Stimulated activated CD8-positive, alpha-beta memory T cell treated with anti-CD3 and anti-CD28 coated beads, Interleukin-7, amount 100 ng/mL, for 48 hours (primary cell): ENCODE measurements at regions not wholly inside any gene's neighbourhood (a gene's known extent, or its start where the extent isn't known, plus 50 kb on each side); places are given as distances from the start of the nearest gene placed in this dataset.

Experiments used
- DNase-seq, 2 donors: peaks; one replicate each; pipeline ENCODE4 v3.0.0-alpha.2; 2020; ENCODE audit warnings: low read depth in 1 of 2; ENCODE audit errors: extremely low read depth in 1 of 2

DNA sequence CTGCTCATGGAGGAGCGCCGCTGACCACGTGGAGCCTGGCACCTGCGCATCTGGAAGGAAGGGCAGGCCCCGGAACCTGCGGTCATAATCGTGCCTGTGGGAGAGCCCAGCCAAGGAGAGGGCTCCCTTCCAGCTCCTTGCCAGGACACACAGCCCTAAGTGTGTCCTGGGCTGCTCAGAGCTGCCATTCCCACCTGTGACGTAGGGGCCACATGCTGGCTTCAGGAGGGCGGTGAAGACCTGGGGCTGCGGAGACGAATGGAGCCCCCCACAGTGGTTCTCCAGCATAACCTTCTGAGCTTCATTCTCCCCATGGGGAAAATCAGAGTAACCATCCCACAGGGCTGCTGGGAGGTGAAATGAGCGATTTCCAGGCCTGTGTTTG lies 127.6 kb upstream of the CHST15 start:
- no peak for DNase-seq

DNA sequence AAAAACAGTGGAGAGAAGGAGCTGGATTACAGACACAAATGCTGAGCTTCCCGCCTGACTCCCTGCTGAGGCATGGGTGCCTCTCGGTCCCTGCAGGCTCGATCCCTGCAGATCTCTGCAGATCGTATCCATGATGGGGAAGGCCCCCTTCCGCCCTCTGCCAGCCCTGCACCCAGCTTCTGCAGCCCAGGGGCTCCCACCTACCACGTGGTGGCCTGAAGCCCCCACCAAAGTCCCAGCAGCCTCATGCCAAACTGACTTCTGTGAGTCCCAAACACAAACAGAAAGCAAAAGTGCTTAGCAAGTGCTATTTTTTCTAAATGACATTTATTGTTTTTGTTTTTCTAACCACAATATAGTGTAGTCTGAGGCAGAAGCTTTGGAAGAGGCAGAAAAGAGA lies 127.1 kb upstream of the CHST15 start:
- no peak for DNase-seq

DNA sequence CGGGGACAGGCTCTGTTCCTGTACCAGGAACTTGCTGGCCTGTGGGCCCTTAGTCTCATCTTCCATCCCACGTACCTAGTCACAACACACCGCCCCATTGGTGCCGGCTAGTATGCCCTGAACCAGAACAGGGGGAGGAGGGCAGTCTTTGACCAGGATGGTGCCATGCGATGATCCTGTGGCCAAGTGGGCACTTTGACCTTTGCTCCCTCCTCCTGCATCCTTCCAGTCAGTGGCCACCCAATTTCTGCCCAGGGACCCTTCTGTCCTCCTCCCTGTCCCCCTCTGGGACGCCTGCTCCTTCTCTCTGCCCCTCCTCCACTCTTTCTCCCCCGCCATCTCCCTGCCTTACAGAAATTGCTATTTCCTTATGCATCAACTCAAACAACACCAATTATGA lies 126.3 kb upstream of the CHST15 start:
- no peak for DNase-seq

DNA sequence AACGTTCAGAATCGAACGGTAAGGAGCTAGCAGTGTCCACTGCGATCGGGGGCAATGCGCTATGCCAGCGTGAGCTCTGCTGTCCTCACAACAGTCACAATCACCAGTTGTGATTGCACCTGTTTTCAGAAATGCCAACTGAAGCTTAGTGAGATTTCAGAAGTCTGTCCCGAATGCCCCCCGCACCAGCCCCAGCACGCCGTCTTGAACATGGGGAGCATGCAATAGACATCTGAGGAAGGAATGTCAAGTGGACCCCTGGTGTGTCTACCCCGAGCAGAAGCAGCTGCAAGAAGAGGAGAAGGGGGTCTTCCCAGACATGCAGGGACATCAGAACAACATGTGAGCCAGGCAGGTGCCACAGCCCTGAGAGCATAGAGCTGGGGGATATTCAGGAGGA lies 125.7 kb upstream of the CHST15 start:
- no peak for DNase-seq

DNA sequence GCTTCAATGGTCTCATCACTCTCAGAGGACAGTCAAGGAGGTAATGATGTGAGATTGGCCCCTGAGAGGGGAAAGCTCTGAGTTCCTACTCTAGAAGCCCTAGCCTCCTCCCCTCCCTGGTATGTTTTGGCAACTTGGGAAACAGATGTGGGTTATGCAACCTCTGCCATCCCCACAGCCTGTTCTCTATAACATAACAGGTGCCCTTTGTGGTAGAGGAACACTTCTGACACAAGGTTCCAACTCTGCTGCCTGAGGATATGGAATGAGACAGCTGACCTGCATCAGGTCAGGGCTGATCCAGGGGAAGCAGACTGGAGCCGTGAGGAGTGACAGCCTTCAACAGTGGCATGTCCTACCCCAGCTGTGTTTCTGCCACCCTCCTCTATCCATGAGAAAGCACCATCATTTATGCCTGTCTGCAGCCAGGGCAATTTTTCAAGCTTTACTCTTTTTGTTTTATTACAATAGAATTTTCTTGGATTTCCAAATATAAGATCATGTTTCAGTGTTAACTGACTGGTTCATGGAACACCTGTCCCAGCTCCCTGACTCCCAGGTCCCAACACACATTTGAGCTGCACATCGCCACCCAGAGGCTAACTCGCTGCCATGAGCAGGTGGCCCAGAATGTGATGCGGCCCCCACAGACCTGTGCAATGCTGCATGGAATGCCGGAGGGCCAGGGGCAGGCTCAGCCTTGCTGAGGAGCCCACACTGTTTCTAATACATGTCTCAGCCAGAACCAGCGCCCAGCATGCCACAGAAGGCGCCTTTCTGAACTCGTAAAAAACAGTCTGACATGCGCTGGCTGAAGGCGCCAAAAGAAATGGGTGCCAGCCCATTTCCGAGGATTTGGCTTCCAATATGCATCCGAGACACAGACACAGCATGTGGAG lies 124.8 kb upstream of the CHST15 start:
- no peak for DNase-seq

DNA sequence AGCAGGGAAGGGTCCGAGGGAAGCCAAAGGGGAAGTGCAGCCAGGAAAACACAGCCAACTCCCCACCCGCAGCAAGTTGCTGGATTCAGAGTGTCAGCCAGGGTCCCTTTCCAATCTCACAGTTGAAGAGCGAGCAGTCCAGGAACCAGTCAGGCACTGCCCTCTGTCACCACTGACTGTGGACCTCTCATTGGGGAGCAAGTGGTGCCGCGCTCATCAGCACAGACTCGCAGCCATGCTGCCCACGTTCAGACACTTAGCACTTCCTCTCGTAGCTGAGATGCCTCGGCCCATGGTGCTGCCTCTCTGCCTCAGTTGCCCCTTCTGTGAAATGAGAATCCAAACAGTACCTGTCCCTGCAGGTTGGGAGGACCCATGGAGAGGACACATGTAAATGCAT lies 123.6 kb upstream of the CHST15 start:
- DNase-seq: no peak

DNA sequence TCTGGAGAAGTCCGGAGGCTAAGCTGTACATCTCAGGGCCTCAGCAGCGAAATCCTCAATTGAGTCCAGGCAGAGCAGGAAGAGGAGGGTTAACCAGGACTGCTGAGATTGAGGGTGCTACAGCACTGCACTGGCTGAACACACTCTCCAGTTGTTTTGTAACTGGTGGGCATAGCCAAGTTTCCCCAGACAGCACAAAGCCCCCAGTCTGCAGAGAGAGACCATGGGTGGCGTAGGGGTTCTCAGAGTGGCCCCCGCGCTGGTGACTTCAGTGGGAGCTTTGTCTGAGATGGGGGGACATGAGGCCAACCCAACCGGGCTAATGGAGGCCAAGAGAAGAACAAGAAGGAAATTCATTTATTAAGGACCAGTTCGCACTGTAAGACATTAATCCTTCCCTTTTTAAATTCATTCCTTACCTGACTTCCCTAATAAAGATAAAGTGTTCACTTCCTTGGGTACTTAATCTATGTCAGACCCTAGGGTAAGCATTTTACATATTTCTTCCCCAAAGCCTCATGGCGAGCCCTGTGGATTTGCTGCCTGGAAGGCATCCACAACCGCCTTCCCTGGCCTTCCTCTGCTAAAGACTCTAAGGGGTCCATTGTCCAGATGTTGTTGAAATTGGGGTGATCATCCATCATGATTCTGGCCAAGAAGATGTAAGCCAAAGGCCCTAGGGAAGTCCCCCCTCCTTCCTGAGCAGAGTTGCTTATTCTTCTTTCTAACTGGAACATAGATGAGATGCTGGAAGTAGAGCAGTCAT lies 121.4 kb upstream of the CHST15 start:
- DNase-seq: no peak

DNA sequence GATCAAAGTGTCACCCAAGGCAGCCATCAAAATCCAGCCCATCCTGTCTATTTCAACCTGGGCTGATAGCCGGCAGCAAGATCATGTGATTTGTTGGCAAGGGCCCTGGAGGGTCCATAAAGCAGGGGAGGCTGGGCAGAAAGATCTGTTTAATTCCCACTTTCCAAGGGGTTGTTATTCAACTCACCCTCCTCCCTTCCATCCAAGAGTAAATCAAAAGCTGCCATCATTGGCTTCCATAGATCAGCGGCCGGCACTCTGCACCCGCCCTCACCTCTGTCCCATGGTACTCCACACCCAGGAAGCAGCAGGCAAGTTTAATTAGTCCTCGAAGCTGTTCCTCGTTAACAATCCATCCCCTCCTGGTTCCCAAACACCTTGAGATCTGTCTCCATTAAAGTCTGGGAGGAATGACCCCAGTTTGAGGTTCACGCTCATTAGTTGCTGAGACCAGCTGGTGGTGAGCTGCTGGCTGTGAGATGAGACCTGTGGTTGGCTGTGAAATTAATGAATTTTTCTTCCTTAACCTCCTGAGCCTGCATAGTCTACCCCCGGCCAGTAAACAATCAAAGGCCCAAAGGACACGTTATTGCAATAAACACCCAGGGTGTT lies 120.6 kb upstream of the CHST15 start:
- no peak for DNase-seq

DNA sequence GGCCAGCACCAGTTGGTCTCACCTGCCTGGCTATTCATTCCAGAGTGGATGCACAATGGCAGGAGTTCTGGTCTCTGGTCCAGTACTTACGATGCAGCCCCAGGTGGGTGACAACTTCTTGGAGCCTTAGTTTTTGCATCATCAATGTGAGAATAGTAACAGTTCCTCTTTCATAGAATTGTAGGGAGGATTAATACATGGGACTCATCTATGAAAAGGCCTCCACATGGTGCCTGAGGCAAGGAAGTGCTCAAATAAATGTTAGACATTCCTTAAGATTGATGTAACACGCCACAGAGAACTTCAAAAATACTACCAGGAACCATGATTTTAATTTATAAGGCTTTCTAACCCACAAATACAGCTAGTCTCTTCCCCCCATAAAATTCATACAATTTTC lies 120.1 kb upstream of the CHST15 start:
- DNase-seq: no peak

DNA sequence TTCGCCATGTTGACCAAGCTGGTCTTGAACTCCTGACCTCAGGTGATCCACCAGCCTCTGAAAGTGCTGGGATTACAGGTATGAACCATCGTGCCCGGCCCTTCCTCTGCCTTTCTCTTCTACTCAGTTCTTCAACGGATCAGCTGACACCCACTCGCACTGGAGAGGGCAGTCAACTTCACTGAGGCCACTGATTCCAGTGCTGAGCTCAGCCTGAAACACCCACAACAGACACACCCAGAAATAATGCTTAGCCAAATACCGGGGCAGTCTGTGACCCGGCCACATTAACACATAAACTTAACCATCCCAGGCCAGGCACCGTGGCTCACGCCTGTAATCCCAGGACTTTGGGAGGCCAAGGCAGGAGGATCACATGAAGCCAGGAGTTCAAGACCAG lies 119.3 kb upstream of the CHST15 start:
- DNase-seq: no peak

DNA sequence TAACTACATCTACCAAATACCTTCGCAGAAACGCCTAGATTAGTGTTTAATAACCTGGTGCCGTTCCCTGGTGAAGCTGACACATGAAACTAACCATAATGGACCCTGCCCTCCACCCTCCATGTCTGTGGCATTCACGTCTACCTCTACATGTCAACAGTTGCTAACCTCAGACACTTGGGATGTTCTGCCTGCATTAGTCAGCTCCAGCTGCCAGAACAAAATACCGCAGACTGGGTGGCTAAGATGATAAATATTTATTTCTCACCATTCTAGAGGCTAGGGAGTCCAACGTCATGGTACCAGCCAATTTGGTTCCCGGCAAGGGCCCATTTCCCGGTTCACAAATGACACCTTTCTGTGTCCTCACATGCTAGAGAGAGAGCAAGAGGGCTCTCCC lies 118.5 kb upstream of the CHST15 start:
- DNase-seq: no peak

DNA sequence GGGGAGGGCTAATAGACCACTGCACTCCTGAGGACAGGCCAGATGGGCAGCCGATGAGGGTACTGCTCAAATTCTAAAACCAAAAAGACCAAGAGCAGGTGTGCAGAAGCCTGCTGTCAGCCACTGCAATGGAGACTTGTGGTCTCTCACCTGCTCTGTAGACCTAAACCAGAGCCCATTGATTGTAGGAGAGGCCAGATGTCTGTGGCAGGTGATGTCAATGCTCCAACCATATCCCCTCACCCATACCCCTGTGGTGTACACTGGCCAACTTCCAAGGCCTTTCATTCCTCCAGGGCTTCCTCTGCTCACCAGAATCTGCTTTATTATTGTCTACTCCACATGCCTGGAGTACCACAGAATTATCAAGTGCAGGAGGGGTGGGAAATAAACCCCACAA lies 116.9 kb upstream of the CHST15 start:
- DNase-seq: no peak

DNA sequence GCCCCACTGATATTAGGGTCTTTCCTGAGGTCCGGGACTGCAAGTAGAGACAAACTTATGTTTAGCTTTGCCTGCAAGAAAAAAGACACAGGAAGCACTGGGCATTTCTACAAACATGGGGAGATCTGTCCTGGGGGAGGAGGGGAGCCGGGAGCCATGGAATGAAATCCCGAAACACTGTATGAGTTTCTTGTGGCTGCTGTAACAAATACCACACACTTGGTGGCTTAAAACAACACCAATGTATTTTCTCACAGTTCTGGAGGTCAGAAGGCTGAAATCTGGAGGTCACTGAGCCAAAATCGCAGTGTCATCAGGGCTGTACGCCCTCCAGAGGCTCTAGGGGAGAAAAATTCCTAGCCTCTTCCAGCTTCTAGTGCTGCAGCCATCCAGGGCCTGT lies 114.0 kb upstream of the CHST15 start:
- DNase-seq: no peak

DNA sequence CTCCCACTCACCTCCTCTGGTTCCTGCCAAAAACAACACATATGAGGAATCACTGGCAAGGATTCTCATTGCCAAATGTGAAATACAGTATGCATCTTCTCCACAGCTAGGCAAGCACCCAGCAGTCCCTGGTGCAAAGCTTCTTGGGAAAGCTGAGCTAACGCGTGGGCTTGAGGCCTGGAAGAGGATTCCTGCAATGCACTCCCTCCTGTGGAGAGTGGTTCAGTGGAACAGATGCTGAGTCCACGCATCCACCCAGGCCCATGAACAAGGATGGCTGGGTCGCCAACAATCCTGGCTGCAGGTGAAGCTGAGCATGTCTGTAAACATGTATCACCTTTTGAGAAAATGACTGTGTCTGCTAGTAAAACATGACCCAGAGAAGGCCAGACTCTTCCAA lies 113.2 kb upstream of the CHST15 start:
- DNase-seq: no peak

DNA sequence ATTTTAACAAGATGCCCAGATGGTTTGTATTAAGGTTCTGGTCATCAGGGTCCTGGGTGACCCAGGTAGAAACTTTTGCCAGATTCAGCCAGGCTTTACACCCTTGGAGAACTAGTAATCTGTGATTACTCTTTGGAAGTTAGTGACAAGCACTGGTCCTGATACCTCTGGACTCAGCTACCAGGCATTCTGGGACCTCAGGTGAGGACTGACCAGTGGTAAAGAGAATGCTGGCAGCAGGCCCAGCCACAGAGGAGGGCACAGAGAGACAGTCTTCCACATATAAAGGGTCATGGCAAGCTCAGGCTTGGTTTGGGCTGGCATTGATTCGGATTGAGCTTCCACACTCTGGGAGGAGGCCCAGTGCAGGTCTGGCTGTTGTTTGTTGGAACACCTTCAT lies 112.0 kb upstream of the CHST15 start:
- DNase-seq: no peak

DNA sequence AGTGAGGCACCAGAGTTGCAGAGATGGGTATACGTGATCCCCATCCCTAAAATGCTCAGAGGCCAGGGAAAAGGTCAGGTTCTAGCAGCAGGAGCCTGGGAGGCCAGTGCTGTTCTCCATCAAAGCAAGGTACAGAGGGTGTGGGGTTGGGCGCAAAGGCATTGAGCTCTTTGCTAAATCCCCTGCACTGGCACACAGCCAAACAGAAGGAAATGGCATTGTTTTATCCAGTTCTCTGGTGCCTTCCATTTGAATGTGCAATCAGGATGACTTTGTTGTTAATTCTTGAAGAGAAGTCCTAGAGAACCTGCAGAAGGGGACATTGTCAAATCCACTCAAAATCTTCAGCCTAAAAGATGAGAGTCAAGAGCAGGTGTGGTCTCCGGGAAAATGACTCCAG lies 111.3 kb upstream of the CHST15 start:
- no peak for DNase-seq

DNA sequence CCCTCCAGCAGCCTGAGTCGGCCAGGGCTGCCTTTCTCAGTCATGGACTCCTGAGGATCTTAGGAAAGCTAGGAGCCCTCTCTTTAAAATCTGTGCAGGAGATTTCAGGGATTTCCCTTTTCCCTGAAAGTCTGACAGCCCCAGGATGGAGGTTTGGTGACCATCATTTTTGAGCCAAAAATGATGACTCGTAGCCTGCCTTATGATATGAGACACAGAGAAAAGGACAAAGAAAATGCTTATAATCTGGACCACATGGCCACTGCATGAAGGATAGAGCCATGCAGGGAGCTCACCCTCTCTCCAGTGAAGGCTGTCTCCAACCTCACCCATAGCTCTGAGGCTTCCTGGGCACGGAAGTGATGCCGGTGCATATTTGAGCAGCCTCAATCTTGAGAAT lies 106.6 kb upstream of the CHST15 start:
- no peak for DNase-seq

DNA sequence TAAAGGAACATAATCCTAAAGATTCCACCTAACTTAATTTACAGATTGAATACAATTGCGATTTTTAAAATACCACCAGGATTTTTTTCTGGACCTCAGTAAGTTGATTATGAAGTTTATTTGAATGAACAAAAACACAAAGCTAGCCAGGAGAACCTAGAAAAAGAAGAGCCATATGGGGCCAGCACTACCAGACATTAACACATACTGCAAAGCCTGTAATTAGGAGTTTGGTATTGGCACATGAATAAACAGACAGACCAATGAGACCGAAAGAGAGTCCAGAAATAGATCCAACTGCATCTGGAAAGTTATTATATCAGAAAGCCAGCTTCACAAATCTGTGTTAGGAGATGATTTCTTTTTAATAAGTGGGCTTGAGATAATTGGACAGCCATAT lies 105.5 kb upstream of the CHST15 start:
- DNase-seq: no peak

DNA sequence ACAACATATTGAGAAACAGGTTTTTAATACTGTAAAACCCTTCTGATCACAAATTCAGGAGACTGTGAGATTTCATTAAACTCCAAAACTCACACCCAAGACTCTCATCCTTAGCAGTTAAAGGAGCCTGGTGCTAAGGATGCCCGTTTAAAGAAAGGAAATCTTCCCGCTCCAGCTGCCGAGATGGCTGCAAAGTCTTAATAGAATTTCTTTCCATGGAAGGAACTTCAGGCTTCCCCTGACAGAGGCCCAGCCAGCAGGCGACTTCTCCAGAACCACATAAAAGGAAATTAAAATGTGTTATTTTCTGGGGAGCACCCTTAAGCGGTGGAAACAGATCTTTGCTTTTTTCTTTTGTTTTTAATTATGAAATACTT lies 104.7 kb upstream of the CHST15 start:
- DNase-seq: no peak

DNA sequence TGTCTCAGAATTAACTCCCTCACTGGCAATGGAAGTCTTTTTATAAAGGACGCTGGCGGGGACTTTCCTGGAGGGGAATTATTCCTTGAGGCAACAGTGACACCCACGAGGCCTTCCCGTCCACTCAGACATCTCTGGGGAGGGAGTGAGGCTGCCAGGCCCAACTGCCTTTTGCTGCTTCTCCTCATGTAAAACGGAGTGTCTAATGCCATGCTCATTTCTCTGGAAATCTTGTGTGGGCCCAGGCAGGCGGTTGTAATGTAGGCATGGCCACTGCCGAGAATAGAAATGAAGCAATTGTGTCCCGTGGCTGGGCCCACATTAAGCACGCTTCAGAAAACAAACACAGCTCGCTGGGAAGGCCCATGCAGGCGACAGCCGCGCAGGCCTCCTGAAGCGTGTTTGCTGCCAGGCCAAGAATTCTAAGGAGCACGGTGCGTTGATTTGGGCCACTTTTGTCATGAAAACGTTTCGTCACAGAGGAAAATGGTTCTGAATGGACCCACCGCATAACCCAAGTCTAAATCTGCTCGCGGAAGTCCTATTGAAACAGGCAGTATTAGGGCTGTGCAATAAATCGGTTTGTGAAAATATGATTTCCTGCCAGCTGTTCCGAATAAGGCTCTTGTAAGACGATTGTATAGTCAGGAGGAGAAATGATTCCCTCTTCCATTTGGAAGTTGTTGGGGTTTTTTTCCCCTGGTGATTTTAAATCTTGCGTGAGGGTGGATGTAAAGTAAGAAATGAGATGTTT lies 104.2 kb upstream of the CHST15 start:
- DNase-seq: no peak

DNA sequence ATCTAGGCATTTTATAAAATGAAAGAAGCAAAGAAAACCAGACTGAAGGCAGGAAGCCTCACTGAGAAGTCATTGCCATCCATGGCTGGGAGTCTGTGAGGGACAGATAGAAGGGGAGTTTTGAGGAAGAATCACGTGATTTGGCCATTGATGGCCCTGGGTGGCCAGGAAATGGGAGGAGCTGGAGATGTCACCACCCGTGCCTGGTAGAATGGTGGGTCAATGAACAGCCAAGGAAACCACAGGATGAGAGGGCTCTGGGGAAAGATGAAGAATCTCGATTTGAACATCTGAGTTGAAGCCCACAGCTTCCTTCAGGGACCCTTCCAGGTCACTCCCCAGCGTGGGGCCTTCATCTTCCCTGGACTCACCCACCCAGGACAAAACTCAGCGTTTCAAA lies 103.3 kb upstream of the CHST15 start:
- DNase-seq: no peak
